ENCODE measurements at regions not wholly inside any gene's neighbourhood (a gene's known extent, or its start where the extent isn't known, plus 50 kb on each side); places are given as distances from the start of the nearest gene placed in this dataset. TPM values are rescaled to one million over a fixed set of nuclear protein-coding genes. Genes with fewer than 3 reads are reported as not detected.

Small RNAs in the stretch of these regions (small RNA-seq; reads per million reads assigned to genes)
- gene AC234779.1 (ENCODE audit: low replicate concordance): not detected

All from spinal cord (tissue), 1 donor.